HG03039 (cell line): ENCODE measurements at regions not wholly inside any gene's neighbourhood (a gene's known extent, or its start where the extent isn't known, plus 50 kb on each side); places are given as distances from the start of the nearest gene placed in this dataset.

Experiments
- ATAC-seq: cut with Tn5 transposase; IDR thresholded peaks from one replicate; pipeline ENCODE4 v1.9.1; 2021; ENCODE audit warnings: mild to moderate bottlenecking, moderate library complexity; ENCODE audit not compliant: unreplicated experiment

DNA sequence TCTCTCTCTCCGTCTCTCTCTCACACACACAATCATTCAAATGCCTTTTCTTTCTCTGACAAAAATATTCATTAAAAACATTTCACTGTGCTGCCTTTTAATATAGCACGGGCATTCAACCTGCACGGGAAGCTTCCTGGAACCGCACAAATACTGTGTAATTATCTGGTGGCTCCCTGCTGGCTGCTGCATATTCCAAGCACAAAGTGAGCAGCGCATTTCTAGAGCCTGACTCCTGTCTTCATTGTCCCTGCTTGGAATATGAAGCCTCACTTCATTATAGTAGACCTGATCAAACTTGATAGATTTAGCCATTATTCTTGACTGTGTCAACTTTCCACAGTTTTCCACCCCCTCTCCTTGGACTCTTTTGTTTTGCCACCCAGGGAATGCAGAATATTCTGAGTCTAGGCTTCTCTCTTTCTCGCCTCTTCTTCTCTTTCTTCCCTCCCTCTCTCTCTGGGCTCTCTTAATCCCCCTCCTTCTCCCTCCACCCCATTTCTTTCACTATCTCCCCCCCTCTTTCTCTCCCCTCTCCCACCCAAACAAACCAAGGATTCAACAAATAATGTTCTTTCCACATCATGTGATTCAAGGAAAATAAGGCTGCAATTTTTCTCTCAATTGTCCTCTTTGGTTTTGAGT, 672.1 kb upstream of the FANCL start:
- no peak for ATAC-seq

DNA sequence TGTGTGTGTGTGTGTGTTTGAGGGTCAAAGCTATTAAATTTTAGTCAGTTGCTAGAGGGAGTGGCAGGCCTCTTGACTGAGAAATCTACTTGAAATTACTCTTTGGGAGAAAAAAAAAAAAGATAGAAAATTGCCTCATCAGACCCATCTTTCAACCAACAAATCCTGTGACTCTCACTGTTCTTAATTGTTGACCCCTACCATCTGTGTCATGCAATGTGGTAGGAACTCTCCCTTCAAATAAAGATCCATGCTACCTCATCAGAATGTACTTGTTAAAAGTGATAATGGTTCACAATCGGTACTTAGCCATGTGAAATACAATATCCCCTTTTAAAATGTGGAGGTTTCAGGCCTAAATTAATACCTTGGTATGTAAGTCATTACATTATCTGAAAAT, 670.8 kb upstream of the FANCL start:
- ATAC-seq, result no peak

DNA sequence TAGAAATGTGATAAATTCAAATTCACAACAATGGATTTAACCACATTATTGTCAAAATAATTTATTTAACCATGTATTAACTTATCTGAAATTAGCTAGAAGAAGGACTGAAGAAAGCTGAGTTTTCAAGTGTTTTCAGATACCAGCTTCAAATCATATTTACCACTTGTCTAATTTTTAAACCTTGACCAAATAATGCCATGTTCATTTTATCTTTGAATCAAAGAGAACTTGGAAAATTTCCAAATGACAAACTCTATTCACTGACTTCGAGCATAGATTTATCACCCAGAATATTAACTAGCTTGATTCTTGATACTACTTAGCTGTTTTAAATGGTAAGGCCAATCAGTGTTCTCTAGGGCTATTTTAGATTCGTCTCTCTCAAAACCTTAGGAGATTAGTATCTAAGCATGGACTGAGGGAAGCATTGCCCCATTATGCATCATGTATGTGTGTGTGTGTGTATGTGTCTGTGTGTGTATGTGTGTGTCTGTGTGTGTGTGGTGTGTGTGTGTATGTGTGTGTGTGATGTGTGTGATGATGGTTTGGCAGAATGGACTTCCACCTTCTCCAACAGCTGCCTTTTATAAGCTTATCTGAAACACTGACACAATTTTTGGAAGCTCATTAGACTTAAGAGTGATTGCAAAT, 667.5 kb upstream of the FANCL start:
- ATAC-seq, result no peak

DNA sequence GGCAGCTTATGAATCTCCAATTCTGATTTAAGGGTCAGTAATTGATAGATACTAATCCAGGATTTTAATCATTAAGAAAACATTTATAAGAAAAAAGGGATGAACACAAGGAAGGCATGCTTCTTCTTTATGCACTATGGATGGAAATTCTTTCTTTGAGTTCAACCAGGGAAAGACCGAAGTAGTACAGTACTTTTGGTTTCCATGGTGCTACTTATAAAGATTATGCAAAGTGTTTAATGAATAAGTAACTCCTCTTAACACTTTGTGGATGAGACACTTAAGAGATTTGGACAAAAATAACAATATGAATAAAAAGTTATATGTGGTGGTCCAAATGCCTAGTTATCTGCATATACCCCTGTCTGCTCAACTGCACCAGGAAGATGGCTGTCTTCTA, 666.5 kb upstream of the FANCL start:
- ATAC-seq, result no peak

DNA sequence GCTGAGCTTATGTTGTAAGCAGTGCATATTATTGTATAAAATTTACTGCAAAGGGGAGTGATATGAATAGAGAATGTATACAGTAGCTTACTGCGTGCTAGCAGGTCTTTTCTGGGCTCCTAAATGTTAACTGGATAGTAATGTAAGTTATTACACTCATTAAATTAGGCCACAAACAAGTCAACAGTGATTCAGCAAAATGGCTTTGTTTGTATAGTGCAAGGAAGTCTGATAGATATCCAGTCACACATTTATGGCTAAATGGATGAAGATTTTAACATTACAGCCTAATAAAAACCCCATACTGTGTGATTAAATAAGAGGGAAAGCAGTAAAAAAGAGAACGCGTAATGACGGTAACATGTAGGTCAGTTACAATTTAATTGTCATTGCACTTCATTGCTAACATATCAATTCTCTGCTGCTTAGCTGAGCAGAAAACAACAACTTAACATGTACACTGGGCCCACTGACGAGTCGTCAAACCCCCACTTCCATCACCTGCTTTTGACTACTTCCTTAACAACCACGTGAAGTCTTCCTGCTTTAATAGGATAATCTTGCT, 665.0 kb upstream of the FANCL start:
- ATAC-seq, result no peak

DNA sequence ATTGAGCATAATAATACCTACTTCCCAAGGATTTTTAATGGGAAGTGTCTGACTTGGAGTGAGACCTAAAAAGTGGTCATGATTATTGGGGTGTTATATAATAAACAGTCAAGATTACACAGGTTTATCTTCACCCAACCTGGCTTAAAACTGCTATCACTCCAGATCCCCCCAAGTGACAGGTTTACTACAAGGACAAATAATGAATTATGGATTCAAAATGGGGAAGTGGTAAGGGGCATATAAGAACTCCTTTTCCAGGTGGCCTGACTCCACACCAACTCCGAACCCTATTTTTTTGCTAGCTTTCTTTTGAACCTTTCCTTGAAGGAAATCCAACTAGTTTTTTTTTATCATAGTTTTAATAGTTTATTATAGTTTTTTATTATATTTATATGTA, 663.0 kb upstream of the FANCL start:
- no peak for ATAC-seq

DNA sequence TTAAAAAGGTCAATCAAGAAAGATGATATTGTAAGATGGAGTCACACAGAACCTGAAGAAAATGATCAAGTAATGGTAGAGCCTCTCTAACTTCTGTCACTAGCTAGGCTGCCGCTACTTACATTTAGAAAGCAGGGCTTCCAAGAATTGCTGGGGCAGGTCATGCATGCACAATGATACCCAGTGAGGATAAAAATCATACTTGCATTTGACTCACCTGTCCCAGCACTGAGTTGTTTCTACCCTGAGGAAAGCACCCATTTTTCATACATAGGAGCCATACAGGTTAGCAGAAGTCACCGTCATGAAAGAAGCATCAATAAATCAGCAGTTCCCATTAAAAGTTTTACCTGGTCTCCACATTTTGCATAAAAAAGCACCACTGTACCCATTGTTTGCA, 662.3 kb upstream of the FANCL start:
- ATAC-seq, result no peak

DNA sequence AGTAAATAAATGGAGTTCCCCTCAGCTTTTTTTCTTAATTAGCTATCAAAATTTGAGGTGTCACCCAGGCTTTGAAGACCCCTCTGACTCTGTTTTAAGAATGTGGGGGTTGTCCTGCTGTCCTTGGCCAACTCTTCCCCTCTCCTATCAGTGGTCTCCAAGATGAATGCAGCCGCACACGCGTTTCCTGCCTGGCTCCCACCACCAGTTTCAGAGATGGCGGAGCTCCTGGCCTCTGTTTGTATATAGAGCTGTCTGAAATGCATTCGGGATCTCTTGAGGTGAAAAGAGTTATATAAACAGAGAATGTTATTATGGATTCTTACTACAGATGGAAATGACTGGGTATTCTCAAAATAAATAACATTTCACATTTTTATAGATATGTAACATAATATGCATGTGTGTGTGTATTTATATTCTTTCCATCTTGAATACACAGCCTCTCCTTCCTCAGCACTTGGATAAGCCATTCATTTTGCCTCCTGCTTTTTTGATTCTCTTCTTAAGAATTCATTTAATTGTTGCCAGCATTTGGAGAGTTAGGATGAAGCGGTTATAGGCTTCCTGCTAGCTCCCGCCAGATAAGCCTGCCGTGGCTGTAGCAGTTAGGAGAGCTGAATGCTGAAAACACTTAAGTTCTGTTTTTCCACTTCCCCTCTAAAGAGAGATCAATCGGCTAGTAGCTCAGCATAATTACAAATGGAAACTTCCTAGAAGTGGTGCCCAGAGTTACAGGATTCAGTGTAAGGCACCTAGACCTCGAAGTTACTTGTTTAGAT, 659.3 kb upstream of the FANCL start:
- no peak for ATAC-seq

DNA sequence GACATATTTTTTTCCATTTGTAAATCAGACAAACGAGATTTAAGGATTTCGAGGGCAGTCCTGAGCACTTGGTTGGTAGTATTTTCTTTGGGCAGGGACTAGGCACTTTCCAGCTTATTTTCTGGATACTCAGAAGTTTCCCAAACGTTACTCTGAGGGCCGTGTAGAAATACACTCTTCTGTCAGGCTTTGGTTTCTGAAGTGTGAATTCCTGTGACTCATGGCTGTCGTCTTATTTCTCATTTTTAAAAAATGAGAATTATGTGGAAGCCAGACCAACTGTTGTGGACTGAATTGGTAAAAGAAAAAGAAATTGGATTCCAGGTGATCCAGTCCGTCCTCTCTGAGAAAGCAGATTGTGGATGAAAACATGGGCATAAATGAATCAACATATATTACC, 658.6 kb upstream of the FANCL start:
- ATAC-seq, result no peak

DNA sequence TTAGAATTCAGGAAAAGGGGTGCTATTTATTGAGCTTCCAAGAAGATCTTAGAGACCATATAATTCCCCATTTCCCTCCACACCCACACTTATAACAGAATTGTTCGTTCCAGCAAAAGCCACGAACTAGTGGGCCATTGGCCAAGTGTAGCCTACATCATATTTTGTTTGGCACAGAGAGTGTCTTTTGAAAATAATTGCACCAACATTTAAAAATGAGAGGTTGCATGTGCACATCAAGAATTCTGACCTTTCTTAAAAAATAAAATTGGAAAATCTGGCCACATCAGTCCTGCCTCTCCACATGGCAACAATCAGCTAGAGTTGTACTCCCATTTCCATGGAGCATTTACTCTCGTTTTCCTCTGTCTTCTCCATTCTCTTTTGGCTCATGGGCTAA, 655.5 kb upstream of the FANCL start:
- no peak for ATAC-seq

DNA sequence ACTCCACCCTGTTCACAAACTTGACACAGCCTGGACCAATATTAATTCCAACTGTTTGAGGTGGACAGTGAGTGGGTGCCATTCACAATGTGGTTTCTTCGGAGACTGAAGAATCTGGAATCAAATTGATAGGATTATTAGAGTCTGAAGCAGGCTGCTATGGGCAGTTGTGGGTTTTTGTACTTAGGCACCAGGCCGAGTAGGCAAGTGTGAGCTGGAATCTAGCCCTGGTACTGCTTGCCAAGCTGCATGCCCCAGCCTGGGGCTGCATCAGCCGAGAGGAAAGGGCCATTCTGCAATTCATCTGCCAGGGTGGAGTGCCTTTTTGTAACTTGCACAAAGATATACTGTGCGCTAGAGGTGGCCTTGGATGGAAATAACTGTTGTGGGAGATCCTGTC, 654.7 kb upstream of the FANCL start:
- ATAC-seq, result no peak

DNA sequence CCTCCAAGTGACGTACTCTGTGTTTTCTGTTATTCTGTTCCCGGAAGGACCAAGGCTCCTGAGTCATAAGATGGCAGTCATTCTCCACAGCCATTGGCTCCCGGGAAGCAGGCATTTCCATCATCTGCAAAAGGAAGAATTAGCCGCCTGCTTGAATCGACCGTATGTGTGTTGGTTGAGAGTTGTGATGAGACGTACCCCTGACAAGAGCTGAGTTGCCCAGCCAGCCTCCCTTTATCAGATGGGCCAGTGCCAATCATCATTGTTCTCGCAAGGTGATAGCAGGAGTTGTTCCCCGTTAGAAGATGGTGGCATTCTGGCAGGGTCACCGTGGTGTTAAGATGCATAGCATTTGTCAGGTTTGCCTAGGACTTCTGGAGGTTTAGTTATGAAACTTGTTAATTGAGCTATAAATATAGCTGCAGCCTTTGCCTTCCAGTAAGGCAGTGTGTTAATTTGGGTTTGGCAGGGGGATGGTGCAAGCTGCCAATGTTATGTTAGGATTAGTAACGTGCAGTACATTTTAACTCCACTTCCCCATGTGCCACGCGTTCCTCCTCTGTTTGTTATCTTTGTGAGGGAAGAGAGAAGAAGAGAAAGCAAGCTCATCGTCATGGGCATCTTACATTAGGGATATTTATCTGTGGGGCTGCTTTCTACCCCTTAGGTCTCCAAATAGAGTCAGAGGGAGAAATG, 652.7 kb upstream of the FANCL start:
- no peak for ATAC-seq

DNA sequence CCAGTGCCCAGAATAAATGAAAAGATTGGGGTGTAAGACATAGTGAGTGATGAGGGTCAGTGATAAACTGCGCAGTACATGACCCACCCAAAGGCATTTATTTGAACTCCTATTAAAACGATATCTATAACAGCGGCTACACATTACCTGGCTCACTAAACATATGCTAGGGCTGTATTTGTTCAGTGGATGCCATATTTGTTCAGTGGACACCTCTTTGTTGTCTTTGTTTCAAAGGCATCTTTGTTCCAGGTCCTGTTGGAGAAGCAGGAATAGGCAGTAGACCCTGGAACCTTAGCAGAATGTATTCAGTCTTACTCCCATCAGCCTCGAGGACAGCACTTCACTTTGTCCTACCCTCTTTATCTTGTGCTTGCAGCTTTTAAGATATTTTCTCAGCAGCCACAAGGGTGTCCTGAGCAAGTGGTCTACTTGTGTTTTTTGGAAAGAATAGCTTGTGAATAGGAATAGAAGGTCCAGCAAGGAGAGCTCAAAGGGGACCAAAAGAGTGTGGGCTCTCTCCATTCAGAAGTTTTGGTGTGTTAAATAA, 650.8 kb upstream of the FANCL start:
- ATAC-seq, result no peak

DNA sequence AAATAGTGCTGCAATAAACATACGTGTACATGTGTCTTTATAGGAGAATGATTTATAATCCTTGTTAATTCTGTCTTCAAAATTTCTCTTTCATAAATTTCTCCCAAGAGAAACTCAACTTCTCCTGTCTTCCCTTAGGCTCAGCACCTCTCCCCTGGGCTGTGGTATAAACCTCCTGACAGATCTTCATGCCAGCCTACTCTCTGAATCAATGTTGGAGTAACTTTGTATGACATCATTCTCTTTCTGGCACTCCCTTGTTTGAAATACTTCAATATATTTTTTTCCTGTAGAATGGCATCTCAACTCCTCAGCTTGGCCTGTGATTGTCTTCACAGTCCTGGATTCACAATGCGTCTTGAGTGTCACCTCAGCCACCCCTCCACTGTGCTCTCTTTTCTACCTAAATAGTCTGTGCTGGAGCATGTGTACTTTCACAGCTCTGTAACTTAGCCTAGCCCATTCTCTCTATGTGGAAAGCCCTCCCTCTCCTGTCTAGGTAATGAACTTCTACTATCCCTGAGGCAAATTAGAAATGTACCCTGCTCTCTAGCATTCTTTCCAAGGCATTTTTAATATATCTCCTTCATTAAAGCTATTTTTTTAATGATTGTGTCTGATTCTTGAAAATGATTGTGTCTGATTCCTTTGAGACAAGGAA, 649.9 kb upstream of the FANCL start:
- ATAC-seq, result no peak

DNA sequence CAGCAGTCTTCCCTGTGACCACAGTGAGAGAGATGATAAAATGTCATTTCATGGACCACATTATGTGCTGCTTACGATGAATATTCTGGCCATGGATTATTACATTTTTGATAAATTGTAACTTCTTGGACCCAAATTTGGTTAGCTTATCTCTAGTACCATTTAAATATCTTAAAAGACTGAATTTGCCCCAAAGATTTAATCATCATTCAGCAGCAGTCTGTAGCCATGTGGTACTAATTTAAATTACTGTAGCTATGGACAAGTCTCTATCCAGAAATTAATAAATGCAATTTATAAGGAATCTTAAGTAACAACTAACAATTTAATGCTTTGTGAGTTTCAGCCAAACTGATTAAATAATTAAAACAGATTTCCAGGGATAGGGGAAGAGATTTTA, 644.9 kb upstream of the FANCL start:
- no peak for ATAC-seq

DNA sequence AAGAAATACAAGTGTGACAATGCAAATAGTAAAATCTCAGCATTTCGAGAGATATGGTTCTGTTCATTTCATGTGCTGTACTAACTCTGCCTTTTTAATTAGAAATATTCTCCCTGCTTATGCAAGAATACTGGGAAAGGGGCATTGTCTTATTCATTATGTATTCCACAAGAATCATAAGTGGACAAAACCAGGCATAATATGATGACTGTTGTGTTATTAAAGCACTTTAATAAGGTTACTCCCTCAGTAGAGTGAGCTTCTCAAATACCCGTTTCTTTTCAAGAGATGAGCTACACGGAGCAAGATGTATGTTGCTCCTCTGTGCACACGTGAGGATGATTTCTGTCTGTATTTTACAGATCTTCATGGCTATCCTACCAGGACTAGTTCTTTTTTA, 638.7 kb upstream of the FANCL start:
- ATAC-seq, result no peak

DNA sequence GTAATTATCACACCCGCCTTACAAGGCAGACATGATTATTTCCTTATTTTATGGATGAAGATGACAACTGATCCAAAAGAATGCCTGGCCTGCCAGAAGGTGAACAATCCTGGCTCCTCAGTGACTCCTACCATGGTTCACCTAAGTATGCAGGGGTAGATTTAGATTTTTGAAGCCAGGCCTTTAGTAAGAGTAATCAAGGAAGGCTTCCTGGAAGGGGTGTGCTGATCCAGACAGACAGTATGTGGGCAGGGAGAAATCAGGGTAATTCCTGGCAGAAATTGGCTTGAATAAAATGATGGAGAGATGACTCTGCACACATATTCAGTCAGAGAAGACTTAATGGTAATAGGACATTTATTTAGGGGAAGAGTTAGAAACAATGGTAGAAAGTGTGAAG, 637.7 kb upstream of the FANCL start:
- no peak for ATAC-seq

DNA sequence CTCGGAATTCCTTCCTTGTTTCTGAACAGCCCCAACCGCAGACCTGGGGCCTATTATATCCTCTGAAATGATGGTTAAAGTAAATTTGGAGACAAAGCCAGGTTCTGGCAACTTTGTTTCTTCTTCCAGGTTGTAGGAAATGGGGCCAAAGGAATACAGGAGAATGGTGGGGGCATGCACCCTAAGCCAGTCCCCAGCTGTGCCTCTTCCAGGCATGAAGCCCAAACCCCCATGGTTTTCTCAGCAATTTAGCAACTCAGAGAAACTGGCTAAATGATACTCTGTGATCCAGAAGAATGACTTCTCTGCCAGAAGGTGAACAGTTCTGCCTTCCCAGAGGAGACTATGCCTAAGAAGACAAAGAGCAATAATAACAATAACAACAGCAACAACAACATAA, 635.0 kb upstream of the FANCL start:
- no peak for ATAC-seq

DNA sequence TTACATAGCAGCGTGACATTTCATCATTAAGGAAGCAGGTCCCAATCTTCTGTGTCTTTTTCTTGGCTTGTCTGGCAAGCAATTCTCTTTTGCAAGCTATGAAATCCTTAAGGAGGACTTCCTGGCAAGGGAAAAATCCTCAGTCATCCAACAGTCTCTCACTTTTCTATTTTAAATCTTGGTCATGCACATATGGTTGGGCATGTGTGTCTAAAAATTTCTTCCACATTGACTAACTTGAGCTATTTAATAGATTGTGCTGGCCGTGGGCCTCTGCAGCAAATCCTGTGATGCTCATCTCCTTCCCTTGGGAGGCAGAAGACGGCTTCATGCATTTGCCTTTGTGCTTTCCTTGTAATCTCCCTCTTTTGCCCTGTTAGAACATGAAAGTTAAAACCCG, 634.3 kb upstream of the FANCL start:
- no peak for ATAC-seq

DNA sequence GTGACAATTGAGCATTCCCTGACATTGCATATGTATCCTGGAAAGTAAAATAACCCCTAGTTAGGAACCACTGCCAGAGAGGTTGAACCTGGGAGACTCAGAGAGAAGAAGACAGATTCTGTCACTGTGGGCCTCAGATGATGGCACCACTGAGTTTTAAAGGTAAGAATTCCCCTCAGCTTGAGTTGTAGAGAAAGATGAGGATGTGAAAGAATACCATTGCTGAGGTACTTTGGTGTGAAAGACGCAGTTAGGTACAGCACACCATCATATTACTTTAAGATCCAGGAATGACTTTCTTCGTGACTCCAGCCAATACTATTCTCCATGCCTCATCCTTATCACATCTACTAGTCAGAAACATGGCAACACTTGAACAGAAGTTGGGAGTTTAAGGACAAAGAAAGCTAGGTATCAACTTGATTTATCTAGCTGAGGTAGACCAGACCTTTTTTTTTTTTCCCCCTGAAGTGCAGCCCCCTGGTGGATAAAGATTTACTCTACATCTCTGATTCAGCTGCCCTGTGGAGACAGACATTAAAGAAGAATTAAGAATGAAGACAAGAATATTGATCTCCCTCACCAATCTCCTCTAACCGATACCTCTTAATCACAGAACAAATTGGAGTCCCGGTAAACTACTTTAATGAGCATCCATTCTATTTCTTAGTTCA, 630.5 kb upstream of the FANCL start:
- no peak for ATAC-seq
